ENCODE measurements at regions not wholly inside any gene's neighbourhood (a gene's known extent, or its start where the extent isn't known, plus 50 kb on each side); places are given as distances from the start of the nearest gene placed in this dataset.

DNA sequence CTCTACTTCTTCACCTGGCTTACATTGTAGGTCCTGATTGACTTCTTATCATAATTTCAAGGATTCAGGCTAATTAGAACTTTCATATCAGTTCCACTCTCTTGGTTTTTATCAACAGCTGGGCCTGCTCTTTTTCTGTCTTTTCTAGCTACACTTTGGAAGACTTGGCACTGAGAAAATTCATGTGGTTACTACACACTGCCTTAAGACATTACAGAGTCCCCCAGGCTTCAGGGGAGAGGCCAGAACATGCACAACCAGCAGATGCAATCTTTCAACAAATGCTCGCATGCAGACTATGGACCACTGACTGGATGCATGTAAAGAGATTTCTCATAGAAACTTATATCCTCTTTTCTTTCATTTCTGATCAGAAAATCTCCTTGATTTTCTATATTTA, 423.5 kb downstream of the TUSC7 start:
- DNase-seq = no peak

DNA sequence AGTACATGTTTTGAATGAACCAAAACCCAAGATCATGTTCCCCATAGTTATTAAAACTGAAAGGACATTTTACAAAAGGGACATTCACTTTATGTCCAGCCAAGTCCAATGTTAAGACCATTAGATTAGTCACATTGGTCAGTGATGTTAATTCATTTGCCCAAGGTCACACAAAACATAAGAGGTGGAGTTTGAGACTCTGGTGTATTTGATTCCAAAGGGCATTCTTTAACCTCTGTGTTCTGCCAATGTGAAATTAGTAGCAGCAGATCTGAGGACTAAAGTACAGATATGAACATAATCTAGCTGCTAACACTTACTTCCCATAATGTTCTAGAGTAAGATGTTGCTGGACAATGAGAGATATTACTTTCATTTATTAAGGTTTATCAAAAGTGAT, 425.6 kb downstream of the TUSC7 start:
- no peak for DNase-seq

GRCh38 chr3:117136003-117136402, 426.4 kb downstream of the TUSC7 start:
- DNase-seq = no peak

DNA sequence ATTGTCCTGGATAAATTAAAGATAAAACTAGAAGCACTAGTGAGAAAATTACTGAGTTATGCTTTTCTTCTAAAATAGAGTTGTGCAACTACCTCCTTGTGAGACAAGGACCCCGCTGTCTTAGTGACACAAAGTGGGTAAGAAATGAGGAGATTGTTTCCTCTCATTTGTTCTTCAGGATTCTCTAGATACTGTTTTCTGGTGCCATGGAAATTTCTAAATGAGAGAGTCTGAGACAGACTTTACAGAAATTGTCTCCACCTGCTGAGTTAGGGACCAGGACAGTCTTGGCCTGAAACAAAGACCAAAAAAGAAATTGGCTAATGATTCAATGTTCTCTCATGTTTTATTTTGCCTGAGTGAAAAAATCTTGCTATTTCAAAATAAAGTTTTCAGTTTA, 427.5 kb downstream of the TUSC7 start:
- DNase-seq = no peak

DNA sequence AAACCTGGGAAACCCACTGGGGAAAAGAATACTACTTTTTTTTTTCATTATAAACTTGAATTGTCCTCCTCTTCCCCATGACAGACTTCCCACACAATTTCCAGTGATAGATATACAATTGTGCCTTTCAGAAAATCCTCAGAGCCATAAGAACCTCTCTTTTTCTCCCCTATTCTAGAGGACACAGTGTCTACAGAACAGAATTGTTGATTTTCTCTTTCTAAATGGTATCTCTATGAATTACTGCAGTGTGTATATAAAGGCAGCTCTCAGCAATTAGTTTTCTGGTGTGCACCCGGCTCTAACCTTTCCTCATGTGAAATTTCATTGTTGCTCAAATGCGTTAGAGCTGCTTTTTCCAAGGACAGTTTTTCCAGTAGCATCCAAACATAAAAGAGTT, 430.1 kb downstream of the TUSC7 start:
- DNase-seq = no peak

GRCh38 chr3:117141812-117142211, 432.2 kb downstream of the TUSC7 start:
- no peak for DNase-seq

DNA sequence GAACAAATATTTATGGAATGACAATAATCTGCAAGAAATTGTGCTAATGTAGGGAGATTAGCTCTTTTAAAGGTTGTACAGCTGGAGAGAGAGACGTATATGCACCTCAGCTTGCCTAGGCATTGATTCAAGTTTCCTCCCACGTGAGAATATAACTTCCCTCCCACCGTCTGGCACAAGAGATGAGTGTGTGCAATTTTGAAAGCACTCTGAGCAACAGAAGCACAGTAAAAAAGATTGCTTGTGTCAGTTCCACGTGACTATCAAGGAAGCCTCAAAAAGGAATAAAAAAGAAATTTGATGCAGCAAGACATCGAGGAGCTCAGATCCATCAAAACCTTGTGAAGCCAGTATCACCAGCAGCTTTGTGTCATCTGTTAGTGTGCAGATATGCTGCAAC, 435.3 kb downstream of the TUSC7 start:
- DNase-seq = no peak

DNA sequence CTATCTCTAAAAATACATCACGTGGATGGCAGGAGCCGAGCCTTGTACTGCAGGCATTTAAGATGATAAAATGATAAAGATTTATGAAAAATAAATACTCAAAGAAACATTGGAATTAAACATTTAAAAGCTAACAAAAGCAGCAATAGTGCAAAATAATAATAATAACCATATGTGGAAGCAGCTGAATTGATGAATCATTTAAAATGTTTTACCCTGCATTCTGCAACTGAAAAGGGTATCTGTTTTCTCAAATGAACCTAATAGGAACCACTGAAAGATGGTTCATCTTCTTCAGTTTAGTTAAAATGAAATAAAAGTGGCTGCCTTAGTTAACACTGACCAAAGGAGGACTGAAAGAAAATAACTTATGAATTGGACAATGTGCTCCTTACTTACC, 436.1 kb downstream of the TUSC7 start:
- no peak for DNase-seq

- DNase-seq = no peak
Observed at GRCh38 chr3:117146571-117146970, 437.0 kb downstream of the TUSC7 start.

GRCh38 chr3:117149584-117149983, 440.0 kb downstream of the TUSC7 start:
- no peak for DNase-seq

DNA sequence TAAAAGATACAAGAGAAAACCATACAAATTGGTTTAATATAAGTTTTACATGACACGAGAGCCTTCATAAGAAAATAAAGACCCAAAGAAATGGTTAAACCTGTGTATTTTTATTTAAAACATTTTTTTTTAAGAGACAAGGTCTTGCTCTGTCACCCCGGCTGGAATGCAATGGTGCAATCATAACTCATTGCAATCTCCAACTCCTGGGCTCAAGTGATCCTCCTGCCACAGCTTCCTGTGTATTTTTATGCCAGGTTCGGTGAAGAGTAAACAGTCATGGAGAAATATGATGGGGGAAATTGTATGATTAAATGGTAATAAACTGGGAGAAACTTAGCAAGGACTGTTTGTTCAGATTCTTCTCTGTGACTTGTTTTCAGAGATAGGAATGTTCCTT, 441.0 kb downstream of the TUSC7 start:
- no peak for DNase-seq

DNA sequence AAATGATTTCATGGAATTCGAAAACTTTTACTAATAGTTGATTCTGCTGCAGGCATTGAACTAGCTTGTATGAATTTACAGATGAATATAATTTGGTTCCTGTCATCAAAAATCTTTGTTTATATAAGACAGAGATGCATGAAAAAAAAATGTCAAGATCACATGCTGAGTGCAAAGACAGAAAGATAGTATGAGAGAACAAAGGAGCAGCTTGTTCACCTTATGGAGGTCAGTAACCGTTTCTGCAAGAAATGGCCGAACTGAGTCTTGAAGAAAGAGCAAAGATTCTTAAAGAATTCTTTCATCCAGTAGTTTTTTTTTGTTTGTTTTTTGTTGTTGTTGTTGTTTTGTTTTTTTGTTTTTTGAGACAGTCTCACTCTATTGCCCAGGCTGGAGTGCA, 450.6 kb downstream of the TUSC7 start:
- DNase-seq = no peak

DNA sequence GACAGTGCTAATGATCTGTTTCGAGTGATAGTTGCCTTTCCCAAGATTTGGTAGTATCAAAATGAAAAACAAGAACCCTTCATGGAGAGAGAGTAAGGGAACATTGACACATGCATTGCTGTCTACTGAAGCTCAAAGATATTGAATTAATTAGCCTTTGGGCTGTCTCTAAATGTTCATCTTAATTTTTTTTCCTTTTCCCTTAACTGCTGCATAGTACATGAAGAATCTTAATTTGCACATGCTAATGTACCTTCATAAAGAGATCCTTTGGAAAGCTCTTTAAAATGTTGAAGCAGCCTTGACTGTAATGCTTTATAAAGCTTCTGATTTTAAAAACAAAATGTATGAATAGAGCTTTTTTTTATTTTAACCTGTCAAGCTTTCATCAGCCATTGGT, 452.2 kb downstream of the TUSC7 start:
- DNase-seq = no peak

GRCh38 chr3:117165176-117165575, 455.6 kb downstream of the TUSC7 start:
- no peak for DNase-seq

DNA sequence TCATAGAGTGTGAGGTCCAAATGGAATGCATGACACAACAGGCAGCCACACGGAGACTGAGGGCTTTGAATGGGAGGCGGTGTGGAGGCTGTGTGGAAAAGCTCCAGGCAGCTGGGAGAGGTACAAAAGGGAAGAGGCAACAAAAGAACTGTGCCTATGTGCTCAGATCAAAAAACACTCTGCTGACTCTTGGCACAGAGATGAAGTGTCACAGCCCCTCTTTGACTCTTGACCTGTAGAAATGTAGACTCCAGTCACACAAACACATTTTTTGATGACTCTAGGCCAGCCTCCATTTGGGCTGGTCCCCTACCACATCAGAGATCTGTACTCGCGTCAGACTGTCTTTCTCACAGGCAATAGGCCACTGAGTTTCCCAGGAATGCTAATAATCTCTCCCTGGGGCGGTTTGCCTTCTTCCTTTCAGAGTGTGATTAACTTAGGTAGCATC, 456.0 kb downstream of the TUSC7 start:
- no peak for DNase-seq

GRCh38 chr3:117168896-117169295, 459.3 kb downstream of the TUSC7 start:
- no peak for DNase-seq

- DNase-seq = no peak
Observed at GRCh38 chr3:117170094-117170493, 460.5 kb downstream of the TUSC7 start.

GRCh38 chr3:117171124-117171523, 461.5 kb downstream of the TUSC7 start:
- no peak for DNase-seq

- DNase-seq = no peak
Observed at GRCh38 chr3:117172426-117172825, 462.8 kb downstream of the TUSC7 start.

GRCh38 chr3:117181222-117181621, 471.6 kb downstream of the TUSC7 start:
- no peak for DNase-seq

DNA sequence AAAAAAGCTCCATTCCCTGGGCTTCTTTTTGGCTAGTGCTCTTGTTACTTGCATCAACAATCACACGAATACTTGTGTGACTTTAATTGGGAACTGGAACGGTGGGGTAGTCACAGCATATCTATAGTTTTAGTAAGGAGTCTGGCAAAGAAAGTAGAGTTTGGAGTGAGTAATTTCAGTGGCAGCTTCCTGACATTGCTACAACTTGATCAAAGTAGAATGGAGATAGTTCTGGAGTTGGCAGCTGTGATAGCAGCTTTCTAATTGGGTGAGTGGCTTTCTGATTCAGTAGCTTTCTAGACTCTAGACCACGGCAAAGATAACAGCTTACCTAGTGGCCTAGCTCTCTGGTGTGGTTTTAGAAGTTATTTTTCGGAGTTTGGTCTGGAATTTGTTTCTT, 475.0 kb downstream of the TUSC7 start:
- DNase-seq = no peak

DNA sequence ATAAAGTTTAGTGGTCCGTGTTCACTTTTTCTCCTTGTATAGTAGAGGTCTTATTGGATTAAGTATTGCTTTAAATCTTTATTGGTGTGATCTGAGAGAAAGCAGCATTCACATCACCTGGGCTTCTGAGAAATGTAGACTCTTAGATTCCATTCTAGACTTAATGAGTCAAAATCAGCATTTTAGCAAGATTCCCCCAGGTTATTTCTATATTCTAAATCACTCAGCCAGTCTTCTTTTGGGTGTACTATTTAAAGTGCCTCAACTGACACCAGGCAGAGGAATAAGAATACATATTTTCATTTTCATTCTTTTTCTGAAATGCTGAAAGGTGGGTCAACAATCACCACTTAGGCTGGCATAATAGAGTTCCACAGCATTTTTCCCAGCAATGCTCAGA, 481.7 kb downstream of the TUSC7 start:
- DNase-seq = no peak

DNA sequence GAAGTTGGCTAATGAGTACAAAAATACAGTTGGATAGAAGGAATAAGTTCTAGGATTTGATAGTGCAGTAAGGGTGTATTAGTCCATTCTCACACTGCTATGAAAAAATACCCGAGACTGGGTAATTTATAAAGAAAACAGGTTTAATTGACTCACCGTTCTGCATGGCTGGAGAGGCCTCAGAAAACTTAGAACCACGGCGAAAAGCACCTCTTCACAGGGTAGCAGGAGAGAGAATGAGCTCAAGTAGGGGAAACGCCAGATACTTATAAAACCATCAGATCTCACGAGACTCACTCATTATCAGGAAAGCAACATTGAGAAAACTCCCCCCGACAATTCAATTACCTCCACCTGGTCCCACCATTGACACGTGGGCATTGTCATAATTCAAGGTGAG, 483.3 kb downstream of the TUSC7 start:
- DNase-seq = no peak

DNA sequence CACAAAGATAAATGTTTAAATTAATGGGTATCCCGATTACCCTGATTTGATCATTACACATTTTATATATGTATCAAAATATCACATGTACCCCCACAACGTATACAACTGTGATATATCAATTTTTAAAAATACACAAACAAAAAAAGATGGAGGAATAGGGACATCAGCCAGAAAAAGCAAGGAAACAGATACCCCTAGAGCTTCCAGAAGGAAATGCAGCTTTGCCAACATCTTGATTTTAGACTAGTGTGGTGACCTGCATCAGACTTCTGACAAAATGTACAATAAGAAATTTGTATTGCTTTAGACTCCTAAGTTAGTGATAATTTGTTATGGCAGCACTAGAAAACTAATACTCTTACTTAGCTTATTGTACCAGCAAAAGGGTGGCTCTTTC, 483.8 kb downstream of the TUSC7 start:
- DNase-seq = no peak

GRCh38 chr3:117195034-117195433, 485.5 kb downstream of the TUSC7 start:
- no peak for DNase-seq

- no peak for DNase-seq
Observed at GRCh38 chr3:117200962-117201361, 491.4 kb downstream of the TUSC7 start.
